ENCODE measurements at regions not wholly inside any gene's neighbourhood (a gene's known extent, or its start where the extent isn't known, plus 50 kb on each side); places are given as distances from the start of the nearest gene placed in this dataset.
"Not testable (repeated sequence)": the region's sequence is repeated elsewhere in the genome, so short reads cannot be mapped to it uniquely, and the experiment has no call there.

DNA sequence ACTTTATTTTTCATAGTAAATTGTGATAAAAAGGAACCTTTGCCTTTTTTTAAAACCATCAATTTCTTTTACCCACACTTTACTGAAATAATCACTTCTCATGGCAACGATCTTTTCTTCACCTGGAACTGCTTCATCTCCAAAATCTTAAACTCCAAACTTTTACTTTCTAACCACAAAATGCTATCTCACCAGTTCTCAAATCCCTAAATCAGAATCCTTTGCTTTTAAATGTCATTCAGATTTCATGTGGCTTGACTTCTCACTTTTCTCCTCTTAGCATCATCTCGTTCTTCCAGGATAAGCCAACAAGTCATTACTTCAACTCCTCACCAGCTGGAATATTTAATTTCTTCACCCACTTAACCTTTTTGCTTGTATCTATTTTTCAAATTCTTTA, 284.3 kb upstream of the RASGEF1B start:
- DNase-seq, result no peak

DNA sequence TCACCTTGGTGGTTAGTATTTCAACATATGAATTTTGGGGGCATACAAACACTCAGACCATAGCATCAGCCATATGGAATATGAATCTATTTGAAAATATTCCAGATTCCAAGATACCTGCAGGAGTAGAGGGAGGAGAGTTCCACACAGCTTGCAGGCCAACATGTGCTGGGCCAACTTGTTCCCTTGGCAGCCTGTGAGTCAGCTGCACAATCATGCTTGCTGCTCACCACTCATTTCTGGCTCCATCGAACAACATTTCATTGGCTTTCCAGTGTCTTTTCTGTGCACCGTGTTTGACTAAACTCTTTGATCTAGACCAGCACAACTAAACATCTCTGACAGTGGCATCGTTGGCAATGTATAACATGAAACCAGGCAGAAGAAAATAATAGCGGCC, 282.5 kb upstream of the RASGEF1B start:
- DNase-seq, result no peak

DNA sequence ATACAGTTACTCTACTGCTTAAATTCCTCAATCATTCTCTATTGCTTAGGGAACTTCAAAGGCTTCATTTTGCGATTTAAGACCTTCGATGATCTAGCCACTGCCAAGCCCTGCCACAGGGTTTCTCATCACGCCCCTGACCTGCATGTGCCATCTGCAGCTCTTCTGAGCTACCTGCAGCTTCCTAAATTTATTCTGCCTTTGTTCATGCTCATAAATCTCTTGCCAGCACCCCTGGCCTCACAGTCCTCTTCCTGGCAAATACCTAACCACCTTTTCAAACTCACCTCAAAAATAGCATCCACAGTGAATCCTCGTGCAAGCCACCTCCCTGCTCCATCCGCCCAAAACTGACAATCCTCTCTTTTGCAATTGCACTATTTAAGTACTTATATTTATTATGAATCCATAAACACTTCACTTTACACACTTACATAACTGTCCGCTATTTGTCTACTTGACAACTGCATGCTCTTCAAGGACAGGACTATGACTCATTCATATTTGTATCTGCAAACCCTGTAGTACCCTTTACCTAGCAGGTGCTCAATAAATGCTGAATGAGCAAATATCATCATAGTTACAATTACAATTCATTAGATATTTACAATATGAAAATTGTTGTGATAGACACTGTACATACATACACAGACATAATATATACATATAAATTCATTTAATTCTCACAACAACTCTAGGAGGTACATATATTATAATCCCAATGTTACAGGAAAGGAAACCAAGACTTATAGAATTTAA, 280.0 kb upstream of the RASGEF1B start:
- DNase-seq, result no peak

DNA sequence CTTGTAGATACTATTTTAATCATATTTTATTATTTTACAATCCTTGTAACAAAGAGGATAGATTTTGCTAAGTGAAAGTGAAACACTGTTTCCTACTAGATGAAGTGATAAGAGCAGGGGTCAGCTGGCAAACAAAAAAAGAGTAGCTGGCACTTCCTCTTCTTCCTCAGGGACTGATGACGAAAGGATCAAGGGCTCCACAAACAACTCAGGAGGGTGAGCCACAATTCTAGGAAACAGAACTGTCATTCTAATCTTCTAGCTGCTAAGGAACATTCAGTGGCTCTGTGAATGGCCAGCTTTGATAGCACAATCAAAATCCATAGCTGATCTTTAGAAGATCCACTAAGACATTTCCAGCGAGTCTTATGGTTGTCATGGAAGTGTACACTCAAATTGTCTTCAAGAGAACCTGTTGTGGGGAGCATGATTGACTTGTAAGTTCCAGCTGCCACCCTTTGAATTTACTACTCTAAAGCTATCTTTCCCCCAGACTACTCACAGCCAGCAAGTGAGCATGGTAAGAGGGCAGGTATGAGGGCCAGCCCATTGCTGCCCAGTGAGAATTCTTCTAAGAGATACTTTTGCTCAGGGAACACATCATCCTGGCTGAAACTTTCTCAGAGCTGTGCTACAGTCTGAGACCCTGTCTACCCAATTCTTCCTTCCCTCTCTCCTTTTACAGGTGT, 275.7 kb upstream of the RASGEF1B start:
- no peak for DNase-seq

DNA sequence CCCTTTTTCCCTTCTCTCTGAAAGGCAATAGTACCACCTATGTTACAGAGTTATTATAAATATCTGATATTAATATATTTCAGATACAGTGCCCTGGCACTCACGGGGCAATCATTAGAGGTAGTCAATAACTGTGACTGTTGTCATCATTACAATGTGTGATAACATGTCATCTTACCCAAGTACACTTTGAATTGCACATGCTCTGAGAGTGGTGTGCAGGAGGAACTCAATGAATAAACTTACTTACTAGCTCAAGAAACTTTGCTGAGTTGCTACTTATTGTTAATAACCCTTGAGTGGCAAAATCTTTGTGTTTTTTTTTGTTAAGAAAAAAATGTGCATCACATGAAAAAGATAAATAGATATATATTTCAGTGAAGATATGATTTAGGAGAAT, 275.1 kb upstream of the RASGEF1B start:
- no peak for DNase-seq

DNA sequence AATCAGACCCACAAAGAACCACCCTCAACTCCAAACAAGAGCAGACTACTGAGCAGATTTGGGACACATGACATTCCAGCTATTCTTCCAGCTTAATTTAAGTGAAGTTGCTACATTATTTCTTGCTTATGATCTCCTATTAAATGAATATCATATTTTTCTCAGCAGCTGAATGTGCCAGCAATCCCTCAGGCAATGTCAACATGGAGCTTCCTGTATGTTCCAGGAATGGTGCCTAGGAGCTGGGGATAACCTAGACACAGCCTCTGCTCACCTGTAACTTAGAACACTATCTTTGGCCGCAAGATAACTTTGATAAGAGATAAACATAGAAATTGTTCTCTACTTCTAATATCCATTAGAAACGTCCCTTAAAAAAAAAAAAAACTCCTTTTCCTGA, 274.4 kb upstream of the RASGEF1B start:
- no peak for DNase-seq

DNA sequence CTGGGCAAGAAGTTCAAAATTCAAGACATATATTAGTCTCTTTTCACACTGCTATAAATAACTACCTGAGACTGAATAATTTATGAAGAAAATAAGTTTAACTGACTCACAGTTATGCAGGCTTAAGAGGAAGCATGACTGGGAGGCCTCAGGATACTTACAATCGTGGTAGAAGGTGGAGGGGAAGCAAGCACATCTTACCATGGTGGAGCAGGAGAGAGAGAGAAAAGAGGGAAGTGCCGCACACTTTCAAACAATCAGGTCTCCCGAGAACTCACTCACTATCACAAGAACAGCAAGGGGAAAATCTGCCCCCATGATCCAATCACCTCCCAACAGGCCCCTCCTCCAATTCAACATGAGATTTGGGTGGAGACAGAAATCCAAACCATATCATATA, 273.3 kb upstream of the RASGEF1B start:
- no peak for DNase-seq

DNA sequence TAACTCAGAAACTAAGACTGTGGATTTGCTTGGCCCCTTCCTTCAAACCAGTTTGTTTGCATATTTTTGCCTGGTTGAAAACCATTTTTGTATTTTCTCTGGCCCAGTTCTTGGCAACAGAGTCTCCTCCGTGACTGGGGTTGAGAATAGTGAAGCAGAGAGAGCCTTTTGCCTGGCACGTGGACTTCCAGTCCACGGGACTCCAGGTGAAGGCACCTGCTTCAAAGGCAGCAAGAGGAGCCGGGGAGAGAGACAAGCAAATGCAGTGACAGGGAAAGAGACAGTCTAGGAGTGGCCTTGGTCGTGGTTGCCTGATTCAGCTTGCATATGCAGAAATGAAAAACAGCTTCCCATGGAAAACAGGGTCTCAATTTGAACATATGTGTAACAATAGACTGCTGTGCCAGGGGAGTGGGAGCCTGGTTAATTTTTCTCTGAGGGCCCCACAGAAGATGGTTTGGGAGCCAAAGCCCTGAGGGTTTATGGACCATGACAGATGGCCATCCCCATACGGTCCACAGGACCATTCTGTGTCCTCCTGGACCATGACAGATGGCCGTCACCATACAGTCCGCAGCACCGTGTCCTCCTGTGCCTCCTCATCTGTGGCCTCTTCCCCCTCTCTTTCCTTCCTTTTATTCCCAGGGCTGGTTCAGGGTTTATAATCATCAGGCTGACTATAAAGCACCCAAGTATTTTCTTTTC, 272.2 kb upstream of the RASGEF1B start:
- no peak for DNase-seq

DNA sequence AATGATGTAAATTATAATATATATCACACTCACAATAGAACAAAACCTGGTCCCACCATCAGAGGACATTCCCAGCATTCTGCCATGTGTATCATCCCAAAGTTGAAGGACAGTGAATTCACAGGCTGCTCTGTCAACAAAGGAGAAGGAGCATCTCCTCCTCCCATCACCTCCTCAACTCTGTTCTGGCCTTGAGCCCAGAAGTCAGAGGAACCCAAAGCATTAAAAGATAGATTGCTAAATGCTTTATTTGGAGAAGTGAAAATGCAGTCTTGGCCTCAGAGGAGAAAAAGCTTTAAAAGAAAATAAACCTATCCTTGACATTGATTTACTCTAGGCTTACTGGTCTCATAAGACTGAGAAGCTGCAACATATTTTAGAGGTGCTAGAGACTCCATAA, 268.8 kb upstream of the RASGEF1B start:
- DNase-seq, result no peak

DNA sequence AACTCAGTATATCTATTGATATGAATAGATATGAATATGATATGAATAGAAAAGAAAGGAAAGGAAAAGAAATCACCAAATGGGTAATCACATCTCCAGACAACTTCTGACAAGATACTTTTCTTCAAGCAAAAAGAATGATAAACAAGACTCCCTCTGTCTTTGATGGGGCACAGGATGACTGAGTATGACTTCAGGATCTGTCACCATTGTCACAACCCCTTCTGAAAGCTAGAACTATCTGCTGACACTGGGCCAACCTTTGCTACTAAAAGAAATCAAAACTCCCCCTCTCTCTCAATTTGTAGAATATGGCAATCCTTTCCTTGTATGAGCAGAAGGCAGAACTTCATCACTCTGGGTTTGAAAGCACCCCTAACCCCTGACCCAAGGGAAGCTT, 267.2 kb upstream of the RASGEF1B start:
- DNase-seq, result no peak

DNA sequence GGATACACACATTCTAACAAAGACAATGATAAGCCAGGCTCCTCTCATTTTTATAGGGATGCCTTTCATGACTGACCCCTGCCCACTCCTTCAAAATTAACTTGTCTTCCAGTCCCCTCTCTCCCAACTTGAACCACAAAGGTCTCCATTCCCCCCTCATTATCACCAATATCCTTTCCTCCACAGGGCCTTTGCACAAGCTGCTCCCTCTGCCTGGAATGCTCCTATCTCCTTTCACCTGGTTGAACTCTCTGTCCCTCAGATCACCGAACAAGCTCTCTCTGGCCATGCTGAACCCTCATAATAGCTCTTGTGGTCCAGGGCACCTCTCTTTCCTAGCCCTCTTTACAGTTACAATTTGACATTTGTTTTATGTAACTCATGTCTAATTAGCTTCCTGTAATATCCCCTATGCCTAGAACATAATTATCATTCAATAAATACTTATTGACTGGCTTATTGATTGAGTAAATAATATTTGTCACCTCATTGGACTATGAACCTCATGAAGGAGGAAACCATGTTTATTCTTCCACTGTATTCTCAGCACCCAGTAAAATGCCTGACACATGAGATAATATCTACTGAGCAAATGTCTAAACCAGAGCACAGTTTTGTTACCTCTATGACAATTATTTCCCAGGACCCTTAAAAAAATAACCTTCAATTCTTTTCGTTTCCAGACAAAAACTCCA, 266.3 kb upstream of the RASGEF1B start:
- no peak for DNase-seq

DNA sequence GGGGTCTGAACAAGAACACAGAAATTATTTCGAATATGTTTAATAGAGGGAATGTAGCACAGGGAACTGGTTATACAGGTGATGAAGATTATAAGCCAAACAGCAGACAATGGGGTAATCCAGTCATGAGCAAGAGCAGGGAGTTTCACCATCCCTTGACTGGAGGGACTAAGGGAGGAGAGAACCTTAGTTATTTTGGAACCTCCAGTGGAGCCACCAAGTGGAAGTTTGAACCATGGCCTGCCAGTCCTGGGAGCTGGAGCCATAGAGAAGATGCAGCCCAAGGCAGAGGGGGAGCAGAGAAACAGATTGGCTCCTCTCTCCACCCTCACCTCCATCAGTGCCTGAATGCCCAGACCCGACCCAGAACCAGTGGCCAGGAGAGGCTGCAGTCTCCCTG, 264.6 kb upstream of the RASGEF1B start:
- no peak for DNase-seq

DNA sequence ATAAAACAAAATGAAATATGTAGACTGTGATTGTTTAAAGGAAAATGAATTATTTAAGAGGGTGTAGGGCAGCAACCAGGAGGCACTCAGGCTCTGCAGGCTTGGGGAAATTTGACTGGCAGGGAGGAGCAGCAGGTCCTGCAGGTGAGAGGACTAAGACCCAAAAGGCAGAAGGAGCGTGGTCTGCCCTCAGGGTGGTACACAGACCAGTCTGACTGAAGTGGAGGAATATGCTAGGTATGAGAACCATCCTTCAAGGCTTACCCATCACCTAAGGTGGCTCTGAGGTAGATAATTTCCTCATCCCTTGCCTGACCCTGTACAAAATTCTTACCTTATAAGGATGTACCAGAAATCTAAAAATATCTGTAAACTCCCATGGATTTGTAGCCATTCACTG, 261.3 kb upstream of the RASGEF1B start:
- no peak for DNase-seq

DNA sequence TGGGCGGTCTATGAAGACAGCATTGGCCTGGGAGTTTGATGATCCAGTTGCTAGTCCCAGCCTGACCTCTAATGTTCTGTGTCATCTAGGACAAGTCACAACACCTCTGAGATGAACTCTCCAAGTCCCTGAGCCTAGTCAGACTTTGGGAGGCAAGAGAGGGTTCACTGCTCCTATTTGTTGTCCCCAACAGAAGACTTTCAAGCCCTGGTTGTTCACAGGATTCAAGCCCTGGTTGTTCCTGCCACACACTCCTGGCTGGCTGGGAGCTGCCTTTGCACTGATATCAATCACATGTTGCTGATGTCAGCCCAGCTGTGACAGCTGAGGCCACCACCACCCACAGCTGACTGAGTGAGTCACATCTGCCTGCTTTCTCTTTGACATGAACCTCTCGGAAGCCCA, 253.2 kb upstream of the RASGEF1B start:
- peak; percentile 78 for DNase-seq

DNA sequence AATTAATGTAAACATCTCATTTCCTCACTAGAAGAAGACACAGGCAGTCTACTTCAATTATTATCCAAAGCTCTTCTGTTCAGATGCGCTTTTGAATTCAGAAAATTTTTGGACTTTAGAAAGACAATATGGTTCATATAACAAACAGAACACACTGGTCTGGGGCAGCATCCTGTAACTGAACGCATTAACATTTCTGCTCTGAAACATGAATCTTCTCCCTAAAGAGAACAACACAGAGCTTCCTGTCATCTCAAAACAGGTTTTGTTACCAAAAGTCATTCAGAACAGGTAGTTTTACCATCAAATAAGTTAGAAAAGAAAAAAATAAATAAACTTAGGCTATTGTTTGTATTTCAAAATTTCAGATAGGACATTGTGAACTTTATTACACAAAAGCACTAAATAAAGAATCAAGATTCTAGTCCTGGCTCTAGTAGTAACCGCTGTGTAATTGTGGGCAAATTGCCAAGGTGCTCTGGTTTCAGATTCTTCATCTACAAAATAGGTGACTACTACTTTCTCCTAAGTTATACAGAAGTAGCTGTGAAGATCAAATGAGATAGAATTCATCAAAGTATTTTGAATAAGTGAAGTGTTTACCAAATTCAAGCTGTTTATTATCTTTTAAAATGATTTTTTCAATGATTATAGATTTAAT, 252.3 kb upstream of the RASGEF1B start:
- DNase-seq, result no peak

DNA sequence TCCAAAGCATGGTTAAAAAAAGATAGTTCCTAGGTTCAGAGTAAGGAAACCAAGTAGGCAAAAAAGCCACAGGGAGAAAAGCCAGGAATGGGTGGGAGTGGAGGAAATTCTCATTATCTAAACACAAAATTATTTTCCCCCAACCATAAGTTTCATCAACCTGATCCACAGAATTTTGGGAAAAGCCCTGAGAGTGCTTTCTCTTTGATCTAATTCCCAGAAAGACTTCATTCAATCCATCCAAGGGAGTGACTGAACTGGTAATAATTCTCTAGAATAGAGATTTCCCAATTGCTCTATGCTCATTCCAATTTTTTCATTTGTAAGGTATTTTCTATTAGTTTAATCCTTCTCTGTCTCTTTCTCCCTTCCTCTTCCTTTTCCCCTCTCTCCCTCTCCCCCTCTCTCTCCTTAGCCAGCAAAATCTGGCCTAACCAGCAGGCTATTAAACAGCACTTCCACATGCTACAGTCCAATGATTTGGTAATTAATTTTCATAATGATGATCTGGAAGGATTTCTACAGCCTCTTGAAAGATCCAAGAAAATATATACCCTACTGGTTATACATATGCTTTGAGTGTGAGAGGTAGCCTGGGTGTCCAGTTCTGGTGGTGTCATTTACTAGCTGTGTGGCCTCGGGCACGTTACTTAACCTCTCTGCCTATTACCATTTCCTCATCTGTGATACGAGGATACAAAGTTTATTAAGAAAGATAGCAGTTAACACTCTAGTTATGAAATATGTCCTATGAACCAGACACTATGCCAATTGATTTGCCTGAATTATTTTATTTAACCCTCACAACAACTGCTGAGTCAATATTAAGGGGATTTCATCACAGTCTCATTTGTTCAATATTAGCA, 251.5 kb upstream of the RASGEF1B start:
- no peak for DNase-seq

DNA sequence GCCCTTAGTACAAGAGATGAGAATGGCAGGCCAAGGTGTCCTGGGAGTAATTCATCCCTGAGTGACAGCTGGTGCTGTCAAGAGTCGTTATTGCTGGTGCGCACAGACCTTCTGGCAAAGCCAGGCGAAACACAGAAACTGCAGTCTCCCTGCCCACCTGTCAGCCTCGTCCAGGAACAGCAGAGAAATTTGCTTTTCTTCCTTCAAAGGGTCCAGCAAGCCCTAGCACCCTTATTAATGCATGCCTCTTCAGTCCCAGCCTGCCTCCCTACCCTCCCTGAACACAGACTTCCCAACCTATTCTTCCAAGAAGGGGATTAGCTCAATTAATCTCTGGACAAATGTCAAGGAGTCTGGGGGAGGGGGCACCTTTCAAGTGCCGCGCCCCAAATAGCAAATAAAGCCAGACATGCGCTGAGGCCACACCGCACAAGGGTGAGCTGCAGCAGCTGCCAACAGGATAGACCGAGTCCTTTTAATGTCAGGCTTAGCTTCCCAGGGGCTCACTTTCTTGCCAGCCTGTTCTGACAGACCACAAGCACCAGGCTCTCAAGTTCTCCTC, 250.7 kb upstream of the RASGEF1B start:
- DNase-seq, result no peak

DNA sequence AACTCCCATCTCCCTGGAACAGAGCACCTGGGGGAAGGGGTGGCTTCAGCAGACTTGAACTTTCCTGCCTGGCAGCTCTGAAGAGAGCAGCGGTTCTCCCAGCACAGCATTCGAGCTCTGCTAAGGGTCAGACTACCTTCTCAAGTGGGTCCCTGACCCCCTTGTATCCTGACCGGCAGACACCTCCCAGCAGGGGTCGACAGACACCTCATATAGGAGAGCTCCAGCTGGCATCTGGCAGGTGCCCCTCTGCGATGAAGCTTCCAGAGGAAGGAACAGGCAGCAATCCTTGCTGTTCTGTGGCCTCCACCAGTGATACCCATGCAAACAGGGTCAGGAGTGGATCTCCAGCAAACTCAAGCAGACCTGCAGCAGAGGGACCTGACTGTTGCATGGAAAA, 244.1 kb upstream of the RASGEF1B start:
- no peak for DNase-seq

DNA sequence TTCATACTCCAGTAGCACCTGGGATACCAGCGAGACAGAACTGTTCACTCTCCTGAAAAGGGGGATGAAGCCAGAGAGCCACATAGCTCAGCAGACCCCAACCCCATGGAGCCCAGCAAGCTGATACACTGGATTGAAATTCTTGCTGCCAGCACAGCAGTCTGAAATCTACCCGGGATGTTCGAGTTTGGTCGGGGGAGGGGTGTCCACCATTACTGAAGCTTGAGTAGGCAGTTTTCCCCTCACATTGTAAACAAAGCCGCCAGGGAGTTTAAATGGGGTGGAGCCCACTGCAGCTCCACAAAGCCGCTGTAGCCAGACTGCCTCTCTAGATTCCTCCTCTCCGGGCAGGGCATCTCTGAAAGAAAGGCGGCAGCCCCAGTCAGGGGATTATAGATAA, 243.7 kb upstream of the RASGEF1B start:
- DNase-seq, result not testable (repeated sequence)

DNA sequence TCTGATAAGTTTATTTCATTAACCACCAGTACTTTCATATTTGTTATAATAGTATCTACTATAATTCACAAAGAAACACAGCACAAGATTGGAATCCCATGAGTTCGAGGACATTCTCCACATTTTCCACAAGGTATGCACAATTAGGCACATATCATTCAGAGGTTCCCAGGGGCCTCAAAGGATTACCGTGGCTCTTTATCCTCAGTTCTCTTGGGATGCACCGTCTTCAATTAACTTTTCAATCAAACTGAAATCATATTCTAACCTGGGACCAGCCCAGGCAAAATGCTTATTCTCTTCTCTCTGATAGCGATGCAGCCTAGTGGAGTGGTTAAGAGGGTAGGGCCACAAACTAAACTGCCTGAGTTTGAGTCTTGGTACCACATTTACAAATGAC, 242.6 kb upstream of the RASGEF1B start:
- no peak for DNase-seq

DNA sequence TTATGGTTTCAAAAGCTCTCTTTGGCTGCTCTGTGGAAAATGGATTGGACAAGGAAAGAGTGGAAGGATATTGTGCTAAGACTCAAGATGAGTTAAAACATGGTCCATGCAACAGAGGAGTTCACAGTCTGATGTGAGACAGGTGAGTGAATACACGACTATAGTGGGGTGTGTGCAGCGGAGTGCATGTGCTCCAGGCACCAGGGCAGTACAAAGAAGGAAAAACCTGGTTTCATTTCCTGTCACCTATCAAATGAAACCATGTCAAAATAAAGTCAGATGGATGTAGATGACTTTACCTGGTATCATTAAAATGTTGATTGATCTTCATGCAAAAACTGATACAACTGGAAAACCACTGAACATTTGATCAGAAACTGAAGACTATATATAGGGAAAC, 241.0 kb upstream of the RASGEF1B start:
- no peak for DNase-seq

DNA sequence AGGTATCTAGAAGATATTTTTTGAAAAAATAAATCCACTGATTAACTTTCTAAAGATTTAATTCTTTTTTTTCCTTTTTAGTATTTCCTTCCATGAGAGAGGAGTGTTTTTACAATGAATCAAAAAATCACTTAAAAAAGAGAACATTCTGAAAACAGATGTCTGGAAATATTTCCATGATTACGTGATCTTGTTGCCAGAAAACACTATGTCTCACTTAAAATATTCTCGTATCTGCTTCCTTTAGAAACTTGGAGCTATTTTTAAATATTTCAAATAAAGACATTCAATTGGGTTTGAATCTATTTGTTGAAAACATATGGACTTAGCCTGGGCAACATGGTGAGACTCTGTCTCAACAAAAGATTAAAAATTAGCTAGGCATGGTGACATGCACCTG, 232.8 kb upstream of the RASGEF1B start:
- DNase-seq, result no peak
